H1 (cell line): ENCODE measurements at regions not wholly inside any gene's neighbourhood (a gene's known extent, or its start where the extent isn't known, plus 50 kb on each side); places are given as distances from the start of the nearest gene placed in this dataset.

Experiments used
- CHD7 ChIP-seq: fragments of 300-600 bp; sonication (generic); IDR thresholded peaks from 2 replicates; pipeline ENCODE4 v1.7.1; 2012; ENCODE audit warnings: low read length, moderate library complexity, mild to moderate bottlenecking, inconsistent platforms; ENCODE audit not compliant: insufficient replicate concordance
- EZH2 ChIP-seq: fragments of 200-600 bp; sonication (generic); IDR thresholded peaks from 2 replicates; pipeline ENCODE4 v1.7.1; 2012; ENCODE audit warnings: low read depth, mild to moderate bottlenecking, moderate library complexity, low read length, inconsistent platforms; ENCODE audit not compliant: severe bottlenecking
- JUN ChIP-seq: IDR thresholded peaks from 2 replicates; pipeline ENCODE4 v1.6.1; 2011; ENCODE audit warnings: low read depth, mild to moderate bottlenecking, improper control_type of control experiment, low read length
- JUND ChIP-seq: IDR thresholded peaks from 2 replicates; pipeline ENCODE4 v1.6.1; 2011; ENCODE audit warnings: mild to moderate bottlenecking, improper control_type of control experiment, low read length
- SIX5 ChIP-seq: IDR thresholded peaks from 2 replicates; pipeline ENCODE4 v1.6.1; 2011; ENCODE audit warnings: mild to moderate bottlenecking, low read depth, low read length

DNA sequence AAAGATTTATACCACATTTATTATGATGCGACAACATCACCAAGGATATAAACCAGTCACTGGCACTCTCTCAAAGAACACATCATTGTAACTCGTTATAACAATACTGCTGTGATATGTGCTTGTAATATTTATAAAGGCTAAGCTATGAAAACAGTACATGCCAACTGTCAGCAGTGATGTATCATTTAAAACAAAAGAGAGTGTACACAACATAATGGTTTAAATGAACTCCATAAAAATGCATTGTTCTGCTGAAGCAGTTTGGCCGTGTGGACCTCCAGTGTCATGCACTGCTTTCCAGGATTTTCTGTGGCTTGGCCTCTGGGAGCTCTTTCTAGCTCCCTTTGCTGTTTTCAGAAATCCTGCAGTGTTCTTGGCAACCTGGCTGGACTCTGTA is 215.6 kb downstream of the MTX2 start (continued):
- no peak for TF ChIP-seq CHD7
- no peak for TF ChIP-seq EZH2
- no peak for TF ChIP-seq JUN
- no peak for TF ChIP-seq JUND
- TF ChIP-seq SIX5 = no peak
